ENCODE measurements at regions not wholly inside any gene's neighbourhood (a gene's known extent, or its start where the extent isn't known, plus 50 kb on each side); places are given as distances from the start of the nearest gene placed in this dataset.
"Not testable (repeated sequence)": the region's sequence is repeated elsewhere in the genome, so short reads cannot be mapped to it uniquely, and the experiment has no call there.

DNA sequence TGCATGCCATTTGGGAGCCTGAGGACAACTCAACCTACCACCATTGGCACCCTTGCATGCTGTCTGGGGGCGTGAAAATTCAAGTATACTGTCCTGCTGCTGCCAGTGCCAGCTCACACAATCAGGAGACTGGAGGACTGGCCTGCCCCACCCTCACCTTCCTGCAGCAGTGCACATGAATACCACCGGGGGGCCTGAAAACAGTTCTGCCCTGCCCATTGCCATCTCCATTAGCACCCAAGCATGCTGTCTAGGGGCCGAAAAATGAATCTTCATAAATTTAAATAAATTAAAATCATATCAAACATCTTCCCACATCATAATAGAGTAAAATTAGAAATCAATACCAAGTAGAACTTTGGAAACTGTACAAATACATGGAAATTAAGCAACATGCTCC, 322.1 kb upstream of the TMPRSS15 start:
- DNase-seq = no peak

DNA sequence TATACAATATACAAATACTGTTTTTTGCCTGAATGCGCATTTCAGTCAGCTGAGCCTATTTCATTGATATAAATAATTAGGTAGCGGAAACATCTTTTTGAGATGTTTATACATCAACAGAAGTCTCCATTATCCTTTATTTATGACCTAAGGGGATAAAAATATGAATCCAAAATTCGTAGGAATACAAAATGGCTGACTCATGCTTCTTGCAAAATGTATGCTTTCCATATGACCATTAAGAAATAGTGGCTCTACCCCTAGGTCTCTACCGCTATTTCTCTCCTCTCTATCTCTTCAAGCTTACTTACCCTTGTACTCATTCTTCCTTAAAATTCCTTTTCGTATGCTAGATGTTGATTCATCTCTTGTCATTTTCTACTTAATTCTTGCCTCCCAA, 338.4 kb upstream of the TMPRSS15 start:
- DNase-seq = no peak

DNA sequence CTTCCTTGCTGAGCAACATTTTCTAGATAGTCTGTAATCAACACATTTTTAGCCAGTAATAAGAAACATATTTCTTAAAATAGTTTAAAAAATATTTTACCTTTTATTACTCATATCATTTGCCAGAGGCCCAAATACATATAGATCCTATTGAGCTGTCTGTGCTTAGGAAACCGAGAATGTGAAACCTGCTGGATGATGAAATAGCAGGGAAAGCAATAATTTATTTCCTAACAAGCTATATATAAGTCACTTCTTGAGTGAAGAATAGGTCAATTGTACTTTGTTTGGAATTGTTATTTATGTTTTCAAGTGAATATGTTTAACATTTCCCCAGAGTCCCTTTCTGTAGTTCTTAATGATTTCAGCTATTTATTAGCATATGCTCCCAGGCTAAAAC, 339.9 kb upstream of the TMPRSS15 start:
- no peak for DNase-seq

DNA sequence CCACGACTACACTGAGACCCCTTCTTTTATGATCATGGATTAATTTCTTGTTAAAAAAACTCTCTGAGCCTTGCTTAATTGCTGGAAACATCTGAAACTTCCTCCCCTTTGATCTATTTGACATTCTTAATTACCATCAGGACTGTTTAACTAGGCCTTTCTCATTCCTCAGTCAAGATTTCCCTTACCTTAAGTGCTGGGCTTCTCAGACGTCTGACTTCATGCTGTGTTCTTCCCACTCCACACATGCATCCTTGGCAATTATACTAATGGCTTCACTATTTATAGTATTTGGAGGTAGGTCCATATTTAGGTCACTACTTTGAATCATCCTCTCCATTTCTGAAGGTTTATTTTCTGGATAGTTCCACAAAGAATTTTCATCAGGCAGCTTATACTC, 341.3 kb upstream of the TMPRSS15 start:
- no peak for DNase-seq

DNA sequence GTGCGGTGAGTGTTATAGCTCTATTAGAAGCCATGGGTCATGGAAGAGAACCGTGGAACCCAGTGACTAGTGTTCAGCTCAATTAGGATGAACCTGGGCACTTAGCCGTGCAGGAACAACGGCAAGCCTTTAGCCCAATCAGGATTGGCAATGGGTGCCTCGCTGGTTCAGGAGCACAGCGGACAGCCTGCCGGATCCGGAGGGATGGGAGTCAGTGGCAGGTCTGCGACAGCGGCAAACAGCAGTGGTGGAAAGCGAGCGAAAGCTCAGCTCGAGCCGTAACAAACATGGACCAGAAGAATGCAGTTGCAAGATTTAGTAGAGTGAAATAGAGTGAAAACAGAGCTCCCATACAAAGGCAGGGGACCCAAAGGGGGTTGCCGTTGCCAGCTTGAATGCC, 349.3 kb upstream of the TMPRSS15 start:
- not testable (repeated sequence) for DNase-seq

- not testable (repeated sequence) for DNase-seq
Observed at GRCh38 chr21:18756272-18756671, 352.7 kb upstream of the TMPRSS15 start.

DNA sequence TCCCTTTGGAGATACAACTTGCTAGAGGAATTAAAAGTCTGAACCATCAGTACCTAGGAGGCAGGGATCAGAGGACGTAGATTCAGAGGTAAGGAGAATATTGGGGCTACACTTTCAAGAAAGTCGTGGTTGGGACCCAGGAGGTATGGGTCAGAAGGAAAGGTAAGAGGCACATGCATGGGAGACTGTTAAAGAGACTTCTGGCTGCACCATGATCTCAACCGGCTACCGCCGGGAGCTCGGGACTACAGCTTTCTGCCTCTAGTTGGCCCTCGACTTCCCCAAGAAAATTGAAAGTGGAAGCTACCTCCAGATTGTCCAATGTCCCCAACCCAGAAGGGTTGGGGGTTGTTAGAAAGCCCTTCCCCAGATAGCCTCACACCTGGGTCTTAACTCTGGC, 355.7 kb upstream of the TMPRSS15 start:
- no peak for DNase-seq

DNA sequence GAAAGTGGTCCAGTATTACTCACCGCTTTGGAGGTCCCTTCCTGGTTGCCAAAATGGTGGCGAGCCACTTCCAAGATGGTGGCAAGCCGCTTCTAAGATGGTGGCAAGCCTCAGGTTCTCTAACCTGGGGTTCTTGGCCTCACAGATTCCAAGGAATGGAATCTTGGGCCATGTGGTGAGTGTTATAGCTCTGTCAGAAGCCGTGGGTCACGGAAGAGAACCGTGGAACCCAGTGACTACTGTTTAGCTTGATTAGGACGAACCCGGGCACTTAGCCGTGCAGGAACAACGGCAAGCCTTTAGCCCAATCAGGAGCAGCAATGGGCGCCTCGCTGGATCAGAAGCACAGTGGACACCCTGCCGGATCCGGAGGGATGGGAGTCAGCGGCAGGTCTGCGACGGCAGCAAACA, 356.2 kb upstream of the TMPRSS15 start:
- no peak for DNase-seq

DNA sequence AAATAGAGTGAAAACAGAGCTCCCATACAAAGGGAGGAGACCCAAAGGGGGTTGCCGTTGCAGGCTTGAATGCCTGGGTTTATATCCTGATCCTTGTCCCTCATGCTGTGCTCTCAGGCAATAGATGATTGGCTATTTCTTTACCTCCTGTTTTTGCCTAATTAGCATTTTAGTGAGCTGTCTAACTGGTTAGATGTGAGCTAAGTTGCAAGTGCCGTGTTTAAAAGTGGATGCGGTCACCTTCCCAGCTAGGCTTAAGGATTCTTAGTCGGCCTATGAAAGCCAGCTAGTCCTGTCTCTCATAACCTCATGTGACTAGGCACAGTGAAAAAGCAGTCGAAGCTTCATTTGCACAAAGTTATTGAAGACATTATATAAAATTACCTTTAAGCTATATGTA, 356.7 kb upstream of the TMPRSS15 start:
- no peak for DNase-seq

GRCh38 chr21:18764720-18765119, 361.1 kb upstream of the TMPRSS15 start:
- DNase-seq = no peak

DNA sequence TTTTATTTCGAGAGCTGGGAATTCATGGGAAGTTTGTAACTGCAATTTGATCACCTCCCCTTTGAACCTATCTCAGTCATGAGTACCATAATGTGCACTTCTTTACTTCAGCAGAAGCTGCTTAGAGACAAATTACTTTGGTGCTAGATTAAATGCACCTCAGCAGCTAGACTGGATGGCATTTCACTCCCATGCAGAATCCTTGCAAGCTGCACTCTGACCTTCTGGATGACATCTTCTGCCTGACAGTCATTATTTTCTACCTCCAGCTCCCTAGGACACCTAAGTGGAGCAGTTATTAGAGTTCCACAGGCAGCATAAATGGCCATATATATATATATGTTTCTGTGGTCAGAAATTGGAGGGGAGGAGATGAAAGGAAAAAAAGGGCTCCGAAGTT, 366.0 kb upstream of the TMPRSS15 start:
- DNase-seq = no peak

DNA sequence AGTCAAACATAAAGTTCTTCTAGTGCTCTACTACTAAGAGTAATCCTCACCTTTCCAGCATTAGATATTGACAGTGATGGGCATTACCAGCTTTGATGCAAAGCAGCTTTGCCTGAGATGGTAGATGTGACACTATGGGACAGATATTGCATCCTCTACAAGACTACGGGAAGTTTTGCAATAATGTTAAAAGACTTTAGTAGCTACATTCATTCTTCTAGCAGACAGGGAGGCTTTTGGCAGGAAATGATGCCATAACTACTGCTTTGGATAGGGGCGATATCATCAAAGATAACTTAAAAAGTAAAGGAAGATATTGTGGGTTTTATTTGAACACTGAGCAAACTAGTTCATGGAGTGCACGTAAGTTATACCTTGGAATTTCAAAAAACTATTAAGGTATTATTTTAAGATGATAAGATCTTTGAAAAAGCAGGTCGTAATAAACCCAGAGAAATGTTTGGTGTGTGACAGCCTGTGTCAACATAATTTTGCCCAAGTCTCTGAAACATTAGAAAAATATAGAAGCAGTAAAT, 368.3 kb upstream of the TMPRSS15 start:
- DNase-seq = no peak

GRCh38 chr21:18772404-18772803, 368.8 kb upstream of the TMPRSS15 start:
- DNase-seq = no peak

GRCh38 chr21:18772897-18773296, 369.3 kb upstream of the TMPRSS15 start:
- DNase-seq = no peak

GRCh38 chr21:18776936-18777335, 373.4 kb upstream of the TMPRSS15 start:
- DNase-seq = no peak

DNA sequence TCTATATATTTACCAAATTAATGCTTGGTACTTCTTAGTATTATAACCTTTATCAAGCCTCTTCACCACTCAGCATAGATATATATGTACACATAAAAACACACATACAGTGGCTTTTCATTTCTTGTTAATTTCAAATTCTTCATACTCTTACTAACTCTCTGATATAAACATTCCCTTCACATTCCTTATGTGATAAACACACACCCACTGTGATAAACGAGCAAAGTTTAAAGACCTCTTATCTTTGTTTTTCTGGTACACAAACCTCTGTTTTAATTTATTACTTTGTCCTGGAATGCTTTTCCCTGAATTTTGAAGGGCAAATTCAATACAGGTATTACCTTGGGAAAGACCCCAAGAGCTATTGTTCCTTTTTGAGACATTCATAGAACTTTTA, 379.1 kb upstream of the TMPRSS15 start:
- no peak for DNase-seq

DNA sequence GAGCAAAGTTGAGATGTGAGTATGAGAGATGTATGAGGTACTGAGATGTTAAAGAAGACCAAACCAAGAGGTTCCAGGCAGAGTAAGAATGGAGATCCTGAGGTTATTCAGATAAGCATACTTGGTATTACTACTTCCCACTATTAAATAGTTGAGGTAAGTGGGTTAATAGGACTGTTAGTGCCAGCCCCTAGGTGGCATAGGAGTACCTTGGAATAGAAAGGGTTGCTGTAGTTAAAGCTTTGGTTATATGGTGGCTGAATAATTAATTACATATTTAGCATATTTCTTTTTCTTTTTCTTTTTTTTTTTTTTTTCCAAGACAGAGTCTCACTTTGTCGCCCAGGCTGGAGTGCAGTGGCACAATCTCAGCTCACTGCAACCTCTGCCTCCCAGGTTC, 397.9 kb upstream of the TMPRSS15 start:
- no peak for DNase-seq

DNA sequence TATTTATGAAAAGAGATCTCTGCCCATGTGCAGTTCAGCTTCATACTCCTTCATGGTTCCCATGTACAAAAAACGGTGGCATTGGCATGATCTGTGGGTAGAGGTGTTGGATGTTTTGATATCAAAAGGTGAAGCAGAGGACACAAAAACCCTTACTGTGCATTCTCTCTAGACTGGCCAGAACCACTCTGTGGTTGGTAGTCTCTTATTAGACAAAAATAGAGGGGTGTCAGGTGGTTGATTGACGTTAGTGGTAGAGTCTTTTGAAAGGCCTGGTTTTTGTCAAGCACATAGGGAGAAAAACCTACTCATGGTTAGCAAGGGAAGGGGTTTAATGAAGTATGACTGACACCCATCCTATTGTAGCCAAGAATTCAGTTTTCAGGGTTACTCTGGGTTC, 400.0 kb upstream of the TMPRSS15 start:
- no peak for DNase-seq

DNA sequence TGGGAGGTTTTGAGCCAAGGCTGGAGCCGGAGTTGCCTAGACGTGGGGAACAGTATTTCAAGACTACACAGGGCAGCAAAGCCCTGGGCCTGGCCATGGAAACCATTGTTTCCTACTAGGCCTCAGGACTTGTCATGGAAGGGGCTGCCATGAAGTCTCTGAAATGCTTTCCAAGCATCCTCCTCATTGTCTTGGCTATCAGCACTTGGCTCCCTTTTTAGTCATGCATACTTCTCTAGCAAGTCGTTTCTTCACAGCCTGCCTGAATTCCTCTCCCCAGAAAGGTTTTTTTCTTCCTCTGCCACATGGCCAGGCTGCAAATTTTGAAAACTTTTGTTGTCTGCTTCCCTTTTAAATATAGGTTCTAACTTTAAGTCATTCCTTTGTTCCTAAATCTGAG, 406.6 kb upstream of the TMPRSS15 start:
- no peak for DNase-seq

GRCh38 chr21:18812308-18812707, 408.7 kb upstream of the TMPRSS15 start:
- no peak for DNase-seq

GRCh38 chr21:18819507-18819906, 415.9 kb upstream of the TMPRSS15 start:
- no peak for DNase-seq

GRCh38 chr21:18826562-18826961, 423.0 kb upstream of the TMPRSS15 start:
- DNase-seq = no peak

GRCh38 chr21:18831942-18832676, 428.5 kb upstream of the TMPRSS15 start:
- DNase-seq = no peak

DNA sequence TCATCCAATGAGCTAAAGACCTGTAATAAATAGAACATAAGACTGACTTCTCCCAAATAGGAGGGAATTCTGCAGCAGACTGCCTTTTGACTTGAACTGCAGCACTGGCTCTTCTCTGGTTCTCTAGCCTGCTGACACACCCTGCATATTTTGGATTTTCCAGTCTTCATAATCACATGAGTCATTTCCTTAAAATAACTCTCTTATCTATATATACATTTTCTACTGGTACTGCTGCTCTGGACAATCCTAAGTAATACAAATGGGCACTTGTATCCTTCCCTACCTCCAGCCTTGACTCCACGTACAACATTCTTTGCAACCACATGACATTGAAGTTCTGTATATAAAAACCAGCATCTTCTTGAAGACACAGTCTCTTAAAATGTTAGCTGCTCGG, 429.4 kb upstream of the TMPRSS15 start:
- DNase-seq = no peak

DNA sequence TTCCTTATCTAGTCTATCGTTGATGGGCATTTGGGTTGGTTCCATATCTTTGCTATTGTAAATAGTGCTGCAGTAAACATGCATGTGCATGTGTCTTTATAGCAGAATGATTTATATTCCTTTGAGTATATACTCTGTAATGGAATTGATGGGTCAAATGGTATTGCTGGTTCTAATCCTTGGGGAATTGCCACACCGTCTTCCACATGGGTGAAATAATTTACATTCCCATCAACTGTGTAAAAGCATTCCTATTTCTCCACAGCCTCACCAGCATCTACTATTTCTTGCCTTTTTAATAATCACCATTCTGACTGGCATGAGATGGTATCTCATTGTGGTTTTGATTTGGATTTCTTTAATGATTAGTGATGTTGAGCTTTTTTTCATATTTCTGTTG, 430.5 kb upstream of the TMPRSS15 start:
- not testable (repeated sequence) for DNase-seq

Data from CD4-positive, alpha-beta T cell treated with Interleukin-21 for 1 hour (primary cell).